IPS-15b (cell line): ENCODE measurements at regions not wholly inside any gene's neighbourhood (a gene's known extent, or its start where the extent isn't known, plus 50 kb on each side); places are given as distances from the start of the nearest gene placed in this dataset.
"Not testable (repeated sequence)": the region's sequence is repeated elsewhere in the genome, so short reads cannot be mapped to it uniquely, and the experiment has no call there.

Source experiments
- H3K27me3 ChIP-seq: one replicate; pipeline ENCODE4 v1.6.1; 2013; ENCODE audit warnings: low read length; ENCODE audit not compliant: control insufficient read depth, insufficient read depth
- H3K36me3 ChIP-seq: one replicate; pipeline ENCODE4 v1.6.1; 2013; ENCODE audit warnings: low read length; ENCODE audit not compliant: control insufficient read depth, insufficient read depth
- H3K4me1 ChIP-seq: one replicate; pipeline ENCODE4 v1.6.1; 2013; ENCODE audit warnings: mild to moderate bottlenecking, low read length; ENCODE audit not compliant: control insufficient read depth, insufficient read depth
- H3K4me3 ChIP-seq: one replicate; pipeline ENCODE4 v1.5.1; 2013; ENCODE audit warnings: low read depth, low read length
- H3K9ac ChIP-seq: one replicate; pipeline ENCODE4 v1.6.1; 2013; ENCODE audit warnings: low read depth, mild to moderate bottlenecking, low read length
- H3K9me3 ChIP-seq: one replicate; pipeline ENCODE4 v1.6.1; 2013; ENCODE audit warnings: mild to moderate bottlenecking, low read length; ENCODE audit not compliant: control insufficient read depth, insufficient read depth

- not testable (repeated sequence) for H3K4me1 ChIP-seq, H3K4me3 ChIP-seq
Measured at GRCh38 chr10:46095943-46096342, 49.9 kb upstream of the MSMB start.

GRCh38 chr10:46096446-46096845, 50.4 kb upstream of the MSMB start:
- H3K9ac ChIP-seq, result no peak overlapping the region
- H3K27me3 ChIP-seq, result no peaks in the 10 kb centered on the region
- no peak overlapping the region for H3K4me3 ChIP-seq
- H3K9me3 ChIP-seq, result no peaks in the 10 kb centered on the region
- no peaks in the 10 kb centered on the region for H3K4me1 ChIP-seq
- H3K36me3 ChIP-seq, result no peaks in the 10 kb centered on the region

More at GRCh38 chr10:46095943-46096342, 49.9 kb upstream of the MSMB start:
- not testable (repeated sequence) for H3K36me3 ChIP-seq, H3K9ac ChIP-seq, H3K9me3 ChIP-seq, H3K27me3 ChIP-seq

DNA sequence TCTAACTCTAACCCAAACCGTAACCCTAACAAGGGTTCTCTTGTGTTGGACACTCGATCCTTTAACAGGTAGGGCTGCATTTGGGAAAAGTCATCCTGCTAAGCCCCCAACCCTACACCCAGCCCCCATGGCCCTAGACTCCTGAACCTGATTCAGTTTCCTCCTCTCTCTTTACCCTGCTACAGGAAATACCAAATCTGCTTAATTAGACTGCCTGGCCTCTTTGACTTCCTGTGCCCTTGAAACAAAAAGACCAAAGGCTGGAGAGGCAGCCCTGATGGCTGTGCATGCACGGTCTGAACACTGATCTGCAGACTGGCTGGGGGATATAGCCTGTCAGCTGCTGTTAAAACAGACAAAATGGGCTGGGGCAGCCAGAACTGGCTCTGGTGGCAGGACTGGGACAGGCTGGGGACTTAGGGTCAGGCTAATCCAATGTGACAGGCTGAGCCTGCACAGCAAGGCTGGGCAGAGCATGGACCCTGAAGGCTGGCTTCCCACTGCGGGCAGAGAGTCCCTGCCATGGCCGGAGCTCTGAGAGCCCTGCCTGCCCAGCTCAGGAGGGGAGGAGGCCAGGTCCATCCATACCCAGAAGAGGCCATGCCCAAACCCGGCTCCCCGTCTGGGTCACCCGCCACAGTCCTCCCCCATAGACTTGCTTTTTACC, 51.0 kb upstream of the MSMB start:
- no peaks in the 10 kb centered on the region for H3K36me3 ChIP-seq
- H3K9me3 ChIP-seq, result no peaks in the 10 kb centered on the region
- no peaks in the 10 kb centered on the region for H3K4me1 ChIP-seq
- H3K4me3 ChIP-seq, result no peak overlapping the region
- H3K27me3 ChIP-seq, result no peaks in the 10 kb centered on the region
- no peak overlapping the region for H3K9ac ChIP-seq

GRCh38 chr10:46097576-46098317, 51.7 kb upstream of the MSMB start:
- no peak overlapping the region for H3K4me3 ChIP-seq
- no peak overlapping the region for H3K9ac ChIP-seq
- no peaks in the 10 kb centered on the region for H3K36me3 ChIP-seq
- H3K4me1 ChIP-seq, result no peaks in the 10 kb centered on the region
- no peaks in the 10 kb centered on the region for H3K27me3 ChIP-seq
- H3K9me3 ChIP-seq, result no peaks in the 10 kb centered on the region

DNA sequence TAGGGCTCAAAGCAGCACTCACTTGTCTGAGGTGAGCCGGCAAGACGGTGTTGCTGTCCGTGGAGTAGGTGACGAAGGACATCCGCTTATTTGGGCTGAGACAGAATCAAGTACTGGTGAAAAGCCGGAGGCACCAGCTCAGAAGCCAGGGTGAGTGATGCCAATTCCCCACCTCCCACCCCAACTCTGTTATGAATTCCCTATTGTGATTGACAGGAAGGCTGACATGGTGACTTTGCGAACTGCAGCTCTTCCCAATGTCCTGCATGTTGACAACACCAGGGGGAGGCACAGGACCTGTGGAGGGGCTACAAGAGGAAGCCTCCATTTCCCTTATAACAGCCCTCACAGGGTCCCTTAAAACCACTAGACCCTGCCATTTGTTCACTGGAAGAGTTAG, 52.3 kb upstream of the MSMB start:
- H3K9ac ChIP-seq, result no peak overlapping the region
- H3K4me1 ChIP-seq, result no peaks in the 10 kb centered on the region
- H3K9me3 ChIP-seq, result no peaks in the 10 kb centered on the region
- no peaks in the 10 kb centered on the region for H3K36me3 ChIP-seq
- H3K27me3 ChIP-seq, result no peaks in the 10 kb centered on the region
- no peak overlapping the region for H3K4me3 ChIP-seq

- not testable (repeated sequence) for H3K36me3 ChIP-seq, H3K9ac ChIP-seq, H3K4me1 ChIP-seq, H3K4me3 ChIP-seq, H3K27me3 ChIP-seq, H3K9me3 ChIP-seq
Measured at GRCh38 chr10:46098925-46099324, 52.9 kb upstream of the MSMB start.

DNA sequence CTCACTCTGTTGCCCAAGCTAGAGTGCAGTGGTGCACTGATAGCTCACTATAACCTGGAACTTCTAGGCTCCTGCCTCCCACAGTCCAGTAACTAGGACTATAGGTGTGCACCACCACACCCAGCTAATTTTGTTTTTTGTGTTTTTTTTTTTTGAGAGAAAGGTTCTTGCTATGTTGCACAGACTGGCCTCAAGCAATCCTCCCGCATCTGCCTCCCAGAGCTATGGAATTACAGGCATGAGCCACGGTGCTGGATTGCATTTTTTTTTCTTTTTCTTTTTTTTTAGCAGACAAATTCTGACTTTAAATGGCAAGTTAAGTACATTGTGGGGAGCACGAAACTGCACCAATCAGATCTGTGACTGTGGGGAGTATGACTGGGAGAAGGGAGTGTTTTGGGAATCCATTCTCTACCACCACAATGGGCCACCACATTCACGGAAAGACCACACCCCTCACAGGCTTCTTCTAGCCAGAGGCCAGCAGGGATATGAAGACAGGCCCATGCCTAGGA, 58.1 kb upstream of the MSMB start:
- Histone ChIP-seq H3K9ac (no peak overlapping the region), H3K27me3 (peaks cover 24% of the 10 kb centered on the region), H3K4me3 (no peak overlapping the region), H3K36me3 (no peaks in the 10 kb centered on the region), H3K9me3 (no peaks in the 10 kb centered on the region), H3K4me1 (peaks cover 5% of the 10 kb centered on the region)

DNA sequence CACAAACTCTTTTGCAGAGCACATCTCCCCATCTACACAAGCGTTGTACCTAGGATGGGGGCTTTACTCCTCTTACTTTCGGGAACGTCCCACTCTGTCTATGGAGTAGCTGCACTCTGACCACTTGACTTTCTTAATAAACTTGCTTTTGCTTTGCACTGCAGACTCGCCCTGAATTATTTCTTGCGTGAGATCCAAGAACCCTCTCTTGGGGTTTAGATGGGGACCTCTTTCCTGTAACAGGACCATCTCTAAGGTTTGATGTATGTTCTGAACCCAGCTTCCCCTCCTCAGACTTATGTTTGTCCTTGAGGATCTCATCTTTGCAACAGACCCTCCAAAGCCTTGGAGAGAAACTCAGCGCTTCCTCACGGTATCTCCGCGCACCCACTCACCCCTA, 59.3 kb upstream of the MSMB start:
- H3K27me3 ChIP-seq, result peaks cover 24% of the 10 kb centered on the region
- not testable (repeated sequence) for H3K9me3 ChIP-seq, H3K9ac ChIP-seq, H3K4me1 ChIP-seq, H3K4me3 ChIP-seq, H3K36me3 ChIP-seq

DNA sequence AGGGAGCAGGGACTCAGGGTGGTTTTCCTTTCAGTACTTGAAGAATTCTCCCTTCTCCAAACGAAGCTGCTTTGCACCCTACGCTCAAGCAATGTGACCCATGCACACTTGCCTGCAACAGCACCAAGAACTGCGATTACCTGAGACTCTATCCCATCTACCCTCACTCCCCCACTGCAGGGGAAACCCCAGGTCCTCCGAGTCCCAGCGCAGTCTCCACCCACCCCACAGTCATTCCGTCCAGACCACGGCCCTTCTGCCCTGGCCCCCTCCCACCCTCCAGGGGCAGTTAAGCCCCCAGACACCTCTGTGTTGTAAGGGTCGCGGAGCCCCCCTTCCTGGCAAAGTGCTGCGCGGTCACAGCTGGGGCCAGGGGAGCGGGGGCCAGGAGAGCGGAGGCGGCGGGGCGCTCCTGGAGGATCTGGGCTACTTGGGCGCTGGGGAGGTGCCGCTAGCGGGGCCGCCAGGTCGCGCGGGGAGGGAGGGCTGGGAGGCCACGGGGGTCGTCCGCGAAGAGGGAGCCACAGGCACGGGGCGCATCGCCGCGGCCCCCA, 59.9 kb upstream of the MSMB start:
- not testable (repeated sequence) for H3K4me1 ChIP-seq, H3K36me3 ChIP-seq, H3K9me3 ChIP-seq, H3K9ac ChIP-seq
- peaks cover 24% of the 10 kb centered on the region for H3K27me3 ChIP-seq
- peak overlapping the region; percentile 60 for H3K4me3 ChIP-seq

- H3K9me3 ChIP-seq, result no peaks in the 10 kb centered on the region
- peaks cover 24% of the 10 kb centered on the region for H3K27me3 ChIP-seq
- H3K9ac ChIP-seq, result no peak overlapping the region
- no peaks in the 10 kb centered on the region for H3K36me3 ChIP-seq
- peaks cover 5% of the 10 kb centered on the region for H3K4me1 ChIP-seq
- peak overlapping the region; percentile 60 for H3K4me3 ChIP-seq
Measured at GRCh38 chr10:46106410-46107255, 60.6 kb upstream of the MSMB start.

DNA sequence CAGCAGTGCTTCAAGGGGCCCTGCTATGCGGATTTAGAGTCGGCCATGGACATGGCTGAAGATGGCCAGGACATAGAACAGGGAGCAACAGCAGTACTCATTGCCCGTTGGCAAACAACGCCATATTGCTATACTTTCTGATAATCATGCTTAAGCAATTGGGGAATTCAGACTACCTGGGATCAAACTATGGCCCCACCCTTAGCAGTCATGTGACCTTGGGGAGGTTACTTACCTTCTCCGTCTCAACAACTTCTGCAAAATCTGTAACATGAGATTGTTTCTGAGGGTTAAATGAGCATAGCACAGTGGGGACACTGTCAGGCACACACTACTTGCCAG, 62.1 kb upstream of the MSMB start:
- not testable (repeated sequence) for H3K9me3 ChIP-seq, H3K36me3 ChIP-seq, H3K4me3 ChIP-seq, H3K4me1 ChIP-seq, H3K9ac ChIP-seq
- peaks cover 24% of the 10 kb centered on the region for H3K27me3 ChIP-seq
